IMR-90 (cell line): ENCODE measurements at regions not wholly inside any gene's neighbourhood (a gene's known extent, or its start where the extent isn't known, plus 50 kb on each side); places are given as distances from the start of the nearest gene placed in this dataset.

Experiments used
- ATAC-seq: fragments of 200-7000 bp; cut with Tn5 transposase; 2 replicates; pipeline ENCODE4 v1.9.1; 2020; ENCODE audit warnings: low read depth, mild to moderate bottlenecking, moderate library complexity
- BruUV-seq: library from RNA; stranded (reverse); fragments of 400-500 nt; replicated peaks from 2 replicates; lab custom pipeline; 2021; lab: Mats Ljungman, UMichigan
- CTCF ChIA-PET: fragments of 300-600 bp; formaldehyde crosslinking; extraction: SDS; loops from one replicate; lab custom pipeline; 2021; ENCODE audit warnings: antibody characterized with exemption; lab: Yijun Ruan, JAX
- POLR2A ChIA-PET: fragments of 300-600 bp; sonication (Branson Sonifier 250); formaldehyde crosslinking; loops from one replicate; lab custom pipeline; 2022; ENCODE audit warnings: antibody characterized with exemption; ENCODE audit not compliant: unreplicated experiment; lab: Charles Lee
- DNase-seq: peaks from one replicate; pipeline ENCODE4 v3.0.0; 2013
- H2AFZ ChIP-seq: replicated peaks from 2 replicates; pipeline ENCODE3; 2013; ENCODE audit warnings: low read length, mild to moderate bottlenecking; ENCODE audit not compliant: poor library complexity
- H2AK5ac ChIP-seq: 2 replicates; pipeline ENCODE4 v1.6.1; 2013; ENCODE audit warnings: low read depth, low read length, inconsistent platforms
- H2AK9ac ChIP-seq: replicated peaks from 2 replicates; pipeline ENCODE3; 2013; ENCODE audit warnings: mild to moderate bottlenecking, low read depth, low read length, moderate library complexity; ENCODE audit not compliant: poor library complexity
- H2BK120ac ChIP-seq: 2 replicates; pipeline ENCODE4 v1.6.1; 2013; ENCODE audit warnings: low read depth, low read length, inconsistent platforms
- H2BK15ac ChIP-seq: 3 replicates; pipeline ENCODE4 v1.6.1; 2013; ENCODE audit warnings: low read depth, low read length, inconsistent platforms
- H2BK20ac ChIP-seq: 2 replicates; pipeline ENCODE4 v1.6.1; 2013; ENCODE audit warnings: low read depth, mild to moderate bottlenecking, inconsistent platforms, low read length, moderate library complexity
- H2BK5ac ChIP-seq: 2 replicates; pipeline ENCODE4 v1.6.1; 2013; ENCODE audit warnings: mild to moderate bottlenecking, low read depth, low read length, inconsistent platforms; ENCODE audit not compliant: poor library complexity, severe bottlenecking
- H3K14ac ChIP-seq: replicated peaks from 2 replicates; pipeline ENCODE4 v1.6.1; 2013; ENCODE audit warnings: low read depth, low read length, inconsistent platforms
- H3K18ac ChIP-seq: 2 replicates; pipeline ENCODE4 v1.6.1; 2013; ENCODE audit warnings: low read depth, low read length, control low read depth
- H3K23ac ChIP-seq: 2 replicates; pipeline ENCODE4 v1.6.1; 2013; ENCODE audit warnings: low read depth, low read length, inconsistent platforms
- H3K27ac ChIP-seq: 2 replicates; pipeline ENCODE4 v1.5.1; 2013; ENCODE audit warnings: mild to moderate bottlenecking, control low read depth, low read length; ENCODE audit not compliant: insufficient read depth
- H3K27me3 ChIP-seq: 2 replicates; pipeline ENCODE4 v1.6.1; 2013; ENCODE audit warnings: low read length; ENCODE audit not compliant: control insufficient read depth, insufficient read depth
- H3K36me3 ChIP-seq: 2 replicates; pipeline ENCODE4 v1.6.1; 2013; ENCODE audit warnings: low read length, mixed read lengths; ENCODE audit not compliant: control insufficient read depth, insufficient read depth
- H3K4ac ChIP-seq: 2 replicates; pipeline ENCODE4 v1.6.1; 2013; ENCODE audit warnings: low read depth, low read length, inconsistent platforms
- H3K4me1 ChIP-seq: 2 replicates; pipeline ENCODE4 v1.6.1; 2013; ENCODE audit warnings: low read length, mixed read lengths; ENCODE audit not compliant: control insufficient read depth, insufficient read depth
- H3K4me2 ChIP-seq: 2 replicates; pipeline ENCODE4 v1.6.1; 2013; ENCODE audit warnings: low read depth, mild to moderate bottlenecking, control low read depth, low read length, moderate library complexity
- H3K4me3 ChIP-seq: 2 replicates; pipeline ENCODE4 v1.5.1; 2013; ENCODE audit warnings: low read depth, mild to moderate bottlenecking, control low read depth, low read length, moderate library complexity; ENCODE audit not compliant: insufficient read depth
- H3K56ac ChIP-seq: 2 replicates; pipeline ENCODE4 v1.6.1; 2013; ENCODE audit warnings: low read length, inconsistent platforms; ENCODE audit not compliant: insufficient read depth; ENCODE audit errors: extremely low read depth
- H3K79me1 ChIP-seq, 2 experiments: 2 replicates each; pipeline ENCODE4 v1.6.1; 2013; ENCODE audit warnings: low read length in 2 of 2, inconsistent platforms in 1 of 2, low read depth in 1 of 2
- H3K9ac ChIP-seq: 2 replicates; pipeline ENCODE4 v1.6.1; 2013; ENCODE audit warnings: low read depth, low read length, control low read depth
- H3K9me1 ChIP-seq: 2 replicates; pipeline ENCODE4 v1.6.1; 2013; ENCODE audit warnings: low read length, inconsistent platforms; ENCODE audit not compliant: insufficient read depth
- H3K9me3 ChIP-seq: 2 replicates; pipeline ENCODE4 v1.6.1; 2013; ENCODE audit warnings: low read length; ENCODE audit not compliant: control insufficient read depth, insufficient read depth
- H4K20me1 ChIP-seq: 2 replicates; pipeline ENCODE4 v1.6.1; 2013; ENCODE audit warnings: low read length, inconsistent platforms; ENCODE audit not compliant: insufficient read depth
- H4K5ac ChIP-seq: 2 replicates; pipeline ENCODE4 v1.6.1; 2013; ENCODE audit warnings: mild to moderate bottlenecking, low read depth, low read length, control low read depth
- H4K8ac ChIP-seq, 2 experiments: 2 replicates each; pipeline ENCODE4 v1.6.1; 2013; ENCODE audit warnings: low read depth in 2 of 2, low read length in 2 of 2, control low read depth in 1 of 2, inconsistent platforms in 1 of 2
- H4K91ac ChIP-seq: 2 replicates; pipeline ENCODE4 v1.6.1; 2013; ENCODE audit warnings: low read depth, low read length, inconsistent platforms; ENCODE audit not compliant: insufficient read depth
- BHLHE40 ChIP-seq: fragments of 150-350 bp; IDR thresholded peaks from 2 replicates; pipeline ENCODE4 v1.6.1; 2016; ENCODE audit warnings: mild to moderate bottlenecking, low read depth, low read length
- CEBPB ChIP-seq: IDR thresholded peaks from 2 replicates; pipeline ENCODE4 v1.6.1; 2012; ENCODE audit warnings: low read depth, low read length, improper control_type of control experiment
- CHD1 ChIP-seq: IDR thresholded peaks from 2 replicates; pipeline ENCODE4 v1.6.1; 2012; ENCODE audit warnings: low read depth, low read length, improper control_type of control experiment
- FOS ChIP-seq: fragments of 150-350 bp; IDR thresholded peaks from 2 replicates; pipeline ENCODE4 v1.6.1; 2016; ENCODE audit warnings: low read depth, low read length
- MAFK ChIP-seq: IDR thresholded peaks from 2 replicates; pipeline ENCODE4 v1.6.1; 2012; ENCODE audit warnings: low read depth, low read length, improper control_type of control experiment
- MAZ ChIP-seq: IDR thresholded peaks from 2 replicates; pipeline ENCODE4 v1.6.1; 2012; ENCODE audit warnings: low read depth, mild to moderate bottlenecking, low read length, improper control_type of control experiment, moderate library complexity, borderline replicate concordance
- MXI1 ChIP-seq: IDR thresholded peaks from 2 replicates; pipeline ENCODE4 v1.6.1; 2012; ENCODE audit warnings: low read depth, mild to moderate bottlenecking, low read length, moderate library complexity, borderline replicate concordance
- NFE2L2 ChIP-seq: fragments of 150-350 bp; IDR thresholded peaks from 2 replicates; pipeline ENCODE4 v1.6.1; 2016; ENCODE audit warnings: low read depth, mild to moderate bottlenecking, low read length
- POLR2A ChIP-seq: IDR thresholded peaks from 2 replicates; pipeline ENCODE4 v1.6.1; 2012; ENCODE audit warnings: mild to moderate bottlenecking, low read depth, low read length
- RAD21 ChIP-seq: IDR thresholded peaks from 2 replicates; pipeline ENCODE4 v1.6.1; 2012; ENCODE audit warnings: low read length, improper control_type of control experiment
- RFX5 ChIP-seq: IDR thresholded peaks from 2 replicates; pipeline ENCODE4 v1.8.0; 2012; ENCODE audit warnings: low read depth, mild to moderate bottlenecking, low read length, moderate library complexity
- SMC3 ChIP-seq: fragments of 150-350 bp; IDR thresholded peaks from 2 replicates; pipeline ENCODE4 v1.6.1; 2016; ENCODE audit warnings: low read depth, mild to moderate bottlenecking, antibody characterized with exemption, low read length, moderate library complexity
- WGBS, 2 experiments: methylation state at CpG; one replicate each; pipeline versions ENCODE4 v1.1.5 to v1.1.7; 2013; ENCODE audit warnings: missing lambda C conversion rate in 2 of 2; ENCODE audit not compliant: insufficient read length in 1 of 2; ENCODE audit errors: extremely low coverage in 2 of 2; 5-methylcytosine and 5-hydroxymethylcytosine counted together
- dilution Hi-C: fragments of 300-500 bp; cut with HindIII; formaldehyde crosslinking; loops from one replicate; pipeline ENCODE4 v1.14.3; 2018; ENCODE audit warnings: low sequenced_read_pairs; ENCODE audit not compliant: unreplicated experiment
- in situ Hi-C: fragments of 300-500 bp; cut with MboI; formaldehyde crosslinking; loops from 3 replicates; pipeline ENCODE4 v1.14.3; 2019; ENCODE audit warnings: low sequenced_read_pairs, inconsistent platforms, mixed read lengths
- intact Hi-C: fragments of 100-400 bp; cut with micrococcal nuclease; formaldehyde crosslinking; loops from 2 replicates; pipeline ENCODE4 v1.10.0; 2022
- TF ChIP-seq, protein P1 (sequence below): conservative IDR thresholded peaks from 2 replicates; pipeline ENCODE4 v1.5.1; 2012; ENCODE audit warnings: mild to moderate bottlenecking, low read depth, low read length, improper control_type of control experiment
- TF ChIP-seq, protein P2 (sequence below): fragments of 150-350 bp; IDR thresholded peaks from 2 replicates; pipeline ENCODE4 v1.6.1; 2016; ENCODE audit warnings: low read depth, mild to moderate bottlenecking, low read length, moderate library complexity, borderline replicate concordance
- TF ChIP-seq, protein P3 (sequence below): fragments of 150-350 bp; IDR thresholded peaks from 2 replicates; pipeline ENCODE4 v1.6.1; 2017; ENCODE audit warnings: mild to moderate bottlenecking, antibody characterized with exemption, low read length, low read depth

DNA sequence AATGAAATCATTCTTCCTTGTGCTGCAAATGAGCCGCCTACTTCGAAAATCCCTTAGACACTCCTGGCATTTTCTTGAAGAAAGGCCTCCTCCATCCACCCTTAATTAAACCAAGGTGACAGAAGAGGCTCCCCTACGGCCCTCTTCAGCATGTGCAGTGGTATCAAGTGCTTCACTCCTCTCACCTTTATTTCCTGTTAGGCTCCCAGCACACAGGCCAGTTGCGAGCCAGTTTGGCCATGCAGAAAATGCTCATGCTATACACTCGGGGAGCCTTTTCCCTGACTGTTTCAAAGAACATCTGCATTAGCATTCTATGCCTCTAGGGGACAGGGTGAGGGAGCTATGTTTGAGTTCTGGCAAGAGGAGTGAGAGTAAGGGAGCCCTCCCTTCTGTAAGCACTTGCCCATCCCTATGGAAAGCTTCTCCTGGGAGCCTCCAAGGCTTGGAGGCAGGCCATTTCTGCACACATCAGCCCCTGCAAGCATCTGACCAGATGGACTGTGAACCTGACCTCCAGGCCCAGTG is 291.5 kb downstream of the RPS29 start:
- no peak overlapping the region for H4K8ac ChIP-seq
- intact Hi-C loops, result no loop called here
- no peak for TF ChIP-seq BHLHE40
- no peak for TF ChIP-seq NFE2L2
- TF ChIP-seq CHD1, result no peak
- TF ChIP-seq, protein P1, sequence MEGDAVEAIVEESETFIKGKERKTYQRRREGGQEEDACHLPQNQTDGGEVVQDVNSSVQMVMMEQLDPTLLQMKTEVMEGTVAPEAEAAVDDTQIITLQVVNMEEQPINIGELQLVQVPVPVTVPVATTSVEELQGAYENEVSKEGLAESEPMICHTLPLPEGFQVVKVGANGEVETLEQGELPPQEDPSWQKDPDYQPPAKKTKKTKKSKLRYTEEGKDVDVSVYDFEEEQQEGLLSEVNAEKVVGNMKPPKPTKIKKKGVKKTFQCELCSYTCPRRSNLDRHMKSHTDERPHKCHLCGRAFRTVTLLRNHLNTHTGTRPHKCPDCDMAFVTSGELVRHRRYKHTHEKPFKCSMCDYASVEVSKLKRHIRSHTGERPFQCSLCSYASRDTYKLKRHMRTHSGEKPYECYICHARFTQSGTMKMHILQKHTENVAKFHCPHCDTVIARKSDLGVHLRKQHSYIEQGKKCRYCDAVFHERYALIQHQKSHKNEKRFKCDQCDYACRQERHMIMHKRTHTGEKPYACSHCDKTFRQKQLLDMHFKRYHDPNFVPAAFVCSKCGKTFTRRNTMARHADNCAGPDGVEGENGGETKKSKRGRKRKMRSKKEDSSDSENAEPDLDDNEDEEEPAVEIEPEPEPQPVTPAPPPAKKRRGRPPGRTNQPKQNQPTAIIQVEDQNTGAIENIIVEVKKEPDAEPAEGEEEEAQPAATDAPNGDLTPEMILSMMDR, result no peak
- no peak for TF ChIP-seq POLR2A
- no peak for TF ChIP-seq RAD21
- TF ChIP-seq CEBPB, result no peak
- no peak for TF ChIP-seq RFX5
- no peak for TF ChIP-seq FOS
- TF ChIP-seq MXI1, result no peak
- TF ChIP-seq, protein P2, sequence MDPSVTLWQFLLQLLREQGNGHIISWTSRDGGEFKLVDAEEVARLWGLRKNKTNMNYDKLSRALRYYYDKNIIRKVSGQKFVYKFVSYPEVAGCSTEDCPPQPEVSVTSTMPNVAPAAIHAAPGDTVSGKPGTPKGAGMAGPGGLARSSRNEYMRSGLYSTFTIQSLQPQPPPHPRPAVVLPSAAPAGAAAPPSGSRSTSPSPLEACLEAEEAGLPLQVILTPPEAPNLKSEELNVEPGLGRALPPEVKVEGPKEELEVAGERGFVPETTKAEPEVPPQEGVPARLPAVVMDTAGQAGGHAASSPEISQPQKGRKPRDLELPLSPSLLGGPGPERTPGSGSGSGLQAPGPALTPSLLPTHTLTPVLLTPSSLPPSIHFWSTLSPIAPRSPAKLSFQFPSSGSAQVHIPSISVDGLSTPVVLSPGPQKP, result no peak
- TF ChIP-seq SMC3, result no peak
- no peak for TF ChIP-seq MAZ
- TF ChIP-seq, protein P3, sequence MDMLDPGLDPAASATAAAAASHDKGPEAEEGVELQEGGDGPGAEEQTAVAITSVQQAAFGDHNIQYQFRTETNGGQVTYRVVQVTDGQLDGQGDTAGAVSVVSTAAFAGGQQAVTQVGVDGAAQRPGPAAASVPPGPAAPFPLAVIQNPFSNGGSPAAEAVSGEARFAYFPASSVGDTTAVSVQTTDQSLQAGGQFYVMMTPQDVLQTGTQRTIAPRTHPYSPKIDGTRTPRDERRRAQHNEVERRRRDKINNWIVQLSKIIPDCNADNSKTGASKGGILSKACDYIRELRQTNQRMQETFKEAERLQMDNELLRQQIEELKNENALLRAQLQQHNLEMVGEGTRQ, result no peak
- no peak for TF ChIP-seq MAFK
- H3K27me3 ChIP-seq, result no peaks in the 10 kb centered on the region
- H2BK120ac ChIP-seq, result no peak overlapping the region
- no peak overlapping the region for H3K14ac ChIP-seq
- 0% methylated on average over 2 of the region's 5 CpGs; no CpG with 5 or more reads in 1 of the 2 experiments for WGBS, 2 experiments
- no peak overlapping the region for H3K23ac ChIP-seq
- H3K18ac ChIP-seq, result no peak overlapping the region
- DNase-seq (no peak), ATAC-seq (no peak)
- H3K79me1 ChIP-seq, result no peaks in the 10 kb centered on the region
- no peaks in the 10 kb centered on the region for H3K9me1 ChIP-seq
- H2BK15ac ChIP-seq, result no peak overlapping the region
- ChIA-PET CTCF (no interaction called here), POLR2A (no interaction called here)
- no peak overlapping the region for H2BK20ac ChIP-seq
- no peak overlapping the region for H2BK5ac ChIP-seq
- no peak overlapping the region for H2AK5ac ChIP-seq
- no peaks in the 10 kb centered on the region for H3K36me3 ChIP-seq
- no peak overlapping the region for H3K56ac ChIP-seq
- no peaks in the 10 kb centered on the region for H3K9me3 ChIP-seq
- no peak overlapping the region for H3K9ac ChIP-seq
- H3K4me1 ChIP-seq, result no peaks in the 10 kb centered on the region
- H3K4me3 ChIP-seq, result no peak overlapping the region
- no peak overlapping the region for H3K27ac ChIP-seq
- in situ Hi-C loops, result no loop called here
- dilution Hi-C loops, result no loop called here
- no peak overlapping the region for H3K4ac ChIP-seq
- no peak overlapping the region for H4K5ac ChIP-seq
- H4K20me1 ChIP-seq, result no peaks in the 10 kb centered on the region
- BruUV-seq, result no TSS peak
- H3K4me2 ChIP-seq, result no peak overlapping the region
- H2AFZ ChIP-seq, result no peak overlapping the region
- H4K91ac ChIP-seq, result no peak overlapping the region
- H2AK9ac ChIP-seq, result no peak overlapping the region
